Endodermal cell (in vitro differentiated cells): ENCODE measurements at regions not wholly inside any gene's neighbourhood (a gene's known extent, or its start where the extent isn't known, plus 50 kb on each side); places are given as distances from the start of the nearest gene placed in this dataset.

Source experiments
- DNase-seq: peaks from one replicate; pipeline ENCODE4 v3.0.0-alpha.2; 2017
- H3K27ac ChIP-seq: 2 replicates; pipeline ENCODE4 v1.5.1; 2013; ENCODE audit warnings: mild to moderate bottlenecking, low read depth, low read length, moderate library complexity
- H3K27me3 ChIP-seq: 2 replicates; pipeline ENCODE4 v1.6.1; 2013; ENCODE audit warnings: mild to moderate bottlenecking, low read length, moderate library complexity; ENCODE audit not compliant: insufficient read depth, control insufficient read depth, poor library complexity, severe bottlenecking
- H3K36me3 ChIP-seq: 2 replicates; pipeline ENCODE4 v1.7.0; 2013; ENCODE audit warnings: mild to moderate bottlenecking, low read length, moderate library complexity; ENCODE audit not compliant: control insufficient read depth, insufficient read depth
- H3K4me1 ChIP-seq: one replicate; pipeline ENCODE4 v1.7.0; 2013; ENCODE audit warnings: low read length; ENCODE audit not compliant: control insufficient read depth, insufficient read depth
- H3K4me3 ChIP-seq: 2 replicates; pipeline ENCODE4 v1.5.1; 2013; ENCODE audit warnings: mild to moderate bottlenecking, low read length, moderate library complexity
- H3K9ac ChIP-seq: 2 replicates; pipeline ENCODE4 v1.6.1; 2013; ENCODE audit warnings: mild to moderate bottlenecking, low read length, moderate library complexity; ENCODE audit not compliant: poor library complexity, severe bottlenecking; ENCODE audit errors: extremely low read depth
- H3K9me3 ChIP-seq: 2 replicates; pipeline ENCODE4 v1.6.1; 2013; ENCODE audit warnings: mild to moderate bottlenecking, low read length, moderate library complexity; ENCODE audit not compliant: control insufficient read depth
- H3K27ac Mint-ChIP-seq: 2 replicates; pipeline ENCODE4 v1.8.0; 2020; ENCODE audit warnings: mixed read lengths
- H3K27me3 Mint-ChIP-seq: 2 replicates; pipeline ENCODE4 v1.8.0; 2021; ENCODE audit warnings: mild to moderate bottlenecking, mixed read lengths; ENCODE audit not compliant: insufficient read depth
- H3K36me3 Mint-ChIP-seq: 2 replicates; pipeline ENCODE4 v1.8.0; 2020; ENCODE audit warnings: low read depth, mixed read lengths
- H3K4me1 Mint-ChIP-seq: 2 replicates; pipeline ENCODE4 v1.8.0; 2020; ENCODE audit warnings: mixed read lengths
- H3K4me3 Mint-ChIP-seq: 2 replicates; pipeline ENCODE4 v1.8.0; 2020; ENCODE audit warnings: mild to moderate bottlenecking, moderate library complexity, mixed read lengths
- H3K9me3 Mint-ChIP-seq: 2 replicates; pipeline ENCODE4 v1.8.0; 2020; ENCODE audit warnings: mild to moderate bottlenecking, mixed read lengths
- CTCF ChIP-seq: fragments of 200-600 bp; sonication (generic); conservative IDR thresholded peaks from 2 replicates; pipeline ENCODE4 v1.5.0; 2021; ENCODE audit warnings: antibody characterized with exemption, mild to moderate bottlenecking
- WGBS, 2 experiments: methylation state at CpG; one replicate each; pipeline versions ENCODE4 v1.1.5 to v1.1.7; 2013; ENCODE audit warnings: missing lambda C conversion rate in 2 of 2, mixed read lengths in 1 of 2; ENCODE audit not compliant: insufficient coverage in 1 of 2, insufficient read length in 1 of 2; 5-methylcytosine and 5-hydroxymethylcytosine counted together

- Histone ChIP-seq H3K4me1 (no peaks in the 10 kb centered on the region), H3K4me3 (no peak overlapping the region), H3K36me3 (no peaks in the 10 kb centered on the region), H3K9ac (no peak overlapping the region), H3K27ac (no peak overlapping the region), H3K9me3 (no peaks in the 10 kb centered on the region), H3K27me3 (no peaks in the 10 kb centered on the region)
- no peak for TF ChIP-seq CTCF
- Mint-ChIP-seq H3K9me3 (no peaks in the 10 kb centered on the region), H3K4me3 (no peak overlapping the region), H3K27ac (no peak overlapping the region), H3K36me3 (no peaks in the 10 kb centered on the region), H3K27me3 (no peaks in the 10 kb centered on the region), H3K4me1 (peaks cover 9% of the 10 kb centered on the region)
- 76 to 78% methylated on average over 3 of the region's 3 CpGs for whole genome bisulfite sequencing, 2 experiments
- no peak for DNase-seq
These were observed 755.3 kb downstream of the TLE1 start for GRCh38 chr9:80934095-80934494.

GRCh38 chr9:80932947-80933780 lies 756.2 kb downstream of the TLE1 start:
- H3K9ac ChIP-seq: no peak overlapping the region
- H3K4me1 ChIP-seq: no peaks in the 10 kb centered on the region
- no peak overlapping the region for H3K27ac ChIP-seq
- H3K9me3 ChIP-seq: peaks cover 9% of the 10 kb centered on the region
- no peak for DNase-seq
- H3K4me1 Mint-ChIP-seq: peaks cover 9% of the 10 kb centered on the region
- H3K4me3 Mint-ChIP-seq: no peak overlapping the region
- peaks cover 4% of the 10 kb centered on the region for H3K9me3 Mint-ChIP-seq
- H3K36me3 Mint-ChIP-seq: peaks cover 9% of the 10 kb centered on the region
- no peaks in the 10 kb centered on the region for H3K36me3 ChIP-seq
- no peaks in the 10 kb centered on the region for H3K27me3 ChIP-seq
- no peaks in the 10 kb centered on the region for H3K27me3 Mint-ChIP-seq
- H3K27ac Mint-ChIP-seq: no peak overlapping the region
- WGBS, 2 experiments: 92 to 94% methylated on average over 2 to 7 of the region's 7 CpGs
- no peak for TF ChIP-seq CTCF
- H3K4me3 ChIP-seq: no peak overlapping the region

GRCh38 chr9:80932181-80932580 lies 757.2 kb downstream of the TLE1 start:
- Mint-ChIP-seq H3K4me3 (no peak overlapping the region), H3K27ac (no peak overlapping the region)
- 0 to 67% methylated on average over 1 to 3 of the region's 3 CpGs for WGBS, 2 experiments

More at GRCh38 chr9:80932181-80932580, 757.2 kb downstream of the TLE1 start:
- H3K36me3 Mint-ChIP-seq: peaks cover 14% of the 10 kb centered on the region
- peaks cover 6% of the 10 kb centered on the region for H3K4me1 Mint-ChIP-seq
- Histone ChIP-seq H3K27me3 (no peaks in the 10 kb centered on the region), H3K4me1 (no peaks in the 10 kb centered on the region), H3K27ac (no peak overlapping the region), H3K9me3 (peaks cover 19% of the 10 kb centered on the region), H3K4me3 (no peak overlapping the region), H3K36me3 (no peaks in the 10 kb centered on the region), H3K9ac (no peak overlapping the region)
- no peak for DNase-seq
- H3K27me3 Mint-ChIP-seq: no peaks in the 10 kb centered on the region
- H3K9me3 Mint-ChIP-seq: peaks cover 14% of the 10 kb centered on the region
- no peak for TF ChIP-seq CTCF
